ENCODE measurements at regions not wholly inside any gene's neighbourhood (a gene's known extent, or its start where the extent isn't known, plus 50 kb on each side); places are given as distances from the start of the nearest gene placed in this dataset.

DNA sequence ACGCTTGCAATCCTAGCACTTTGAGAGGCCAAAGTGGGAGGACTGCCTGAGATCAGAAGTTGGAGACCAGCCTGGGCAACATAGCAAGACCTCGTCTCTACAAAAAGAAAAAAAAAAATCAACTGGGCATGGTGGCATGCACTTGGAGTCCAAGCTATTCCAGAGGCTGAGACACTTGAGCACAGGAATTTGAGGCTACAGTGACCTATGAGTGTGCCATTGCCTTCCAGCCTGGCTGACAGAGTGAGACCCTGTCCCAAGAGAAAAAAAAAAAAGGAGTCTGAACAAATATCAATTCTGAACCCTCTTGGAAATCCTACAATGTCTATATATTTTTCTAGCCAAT lies 126.8 kb upstream of the NRP1 start:
- TF ChIP-seq ZNF274 (IDR thresholded peaks at IDR 0.05; ENCODE audit: borderline replicate concordance, extremely low read depth, low read length), result no peak
- TF ChIP-seq ASH2L (IDR thresholded peaks at IDR 0.05; ENCODE audit: low read length), result no peak
- no peak for TF ChIP-seq TAF1 (IDR thresholded peaks at IDR 0.05; ENCODE audit: low read depth, low read length)
- TF ChIP-seq EZH2 (IDR thresholded peaks at IDR 0.05; ENCODE audit: low read depth, low read length, severe bottlenecking), result no peak
- TF ChIP-seq YY1 (IDR thresholded peaks at IDR 0.05; ENCODE audit: low read depth, low read length), result no peak
- no peak for TF ChIP-seq RAD21 (IDR thresholded peaks at IDR 0.05 in 1 of 2, conservative IDR thresholded peaks at IDR 0.05 in 1 of 2; ENCODE audit: low read depth in 2 of 2, low read length in 2 of 2)
- TF ChIP-seq SP1 (IDR thresholded peaks at IDR 0.05; ENCODE audit: low read depth, low read length), result no peak
- no peak for TF ChIP-seq POLR2AphosphoS5 (IDR thresholded peaks at IDR 0.05; ENCODE audit: low read depth, low read length)
- TF ChIP-seq CTCF (IDR thresholded peaks at IDR 0.05; ENCODE audit: control extremely low read depth in 1 of 3, insufficient read depth in 1 of 3, low read depth in 1 of 3, low read length in 3 of 3), result no peak
- TF ChIP-seq CEBPB (IDR thresholded peaks at IDR 0.05; ENCODE audit: low read depth, low read length), result no peak
- no peak for TF ChIP-seq SRF (IDR thresholded peaks at IDR 0.05; ENCODE audit: low read depth, low read length)
- no peak for TF ChIP-seq POLR2A (IDR thresholded peaks at IDR 0.05; ENCODE audit: control extremely low read depth in 1 of 2, low read depth in 2 of 2, low read length in 2 of 2)
- no peak for TF ChIP-seq TEAD4 (IDR thresholded peaks at IDR 0.05; ENCODE audit: low read depth, low read length)

All from H1 (cell line).